HG03280 (cell line): ENCODE measurements at regions not wholly inside any gene's neighbourhood (a gene's known extent, or its start where the extent isn't known, plus 50 kb on each side); places are given as distances from the start of the nearest gene placed in this dataset.
"Not testable (repeated sequence)": the region's sequence is repeated elsewhere in the genome, so short reads cannot be mapped to it uniquely, and the experiment has no call there.

Source experiments
- ATAC-seq: cut with Tn5 transposase; IDR thresholded peaks from one replicate; pipeline ENCODE4 v1.9.1; 2021; ENCODE audit warnings: mild to moderate bottlenecking, moderate library complexity; ENCODE audit not compliant: unreplicated experiment

GRCh38 chr5:124056326-124056990 is 544.5 kb downstream of the CSNK1G3 start:
- ATAC-seq: peak; percentile 80

GRCh38 chr5:124055751-124056150 is 543.8 kb downstream of the CSNK1G3 start:
- ATAC-seq: no peak

- ATAC-seq: no peak
These were observed 542.6 kb downstream of the CSNK1G3 start for GRCh38 chr5:124054564-124054963.

GRCh38 chr5:124053340-124053739 is 541.4 kb downstream of the CSNK1G3 start:
- ATAC-seq: no peak

- no peak for ATAC-seq
These were observed 540.2 kb downstream of the CSNK1G3 start for GRCh38 chr5:124052201-124052600.

GRCh38 chr5:124050120-124050770 is 538.3 kb downstream of the CSNK1G3 start:
- ATAC-seq: no peak

- no peak for ATAC-seq
These were observed 533.4 kb downstream of the CSNK1G3 start for GRCh38 chr5:124045412-124045811.

- ATAC-seq: no peak
These were observed 532.6 kb downstream of the CSNK1G3 start for GRCh38 chr5:124044613-124045012.

GRCh38 chr5:124043456-124043855 is 531.5 kb downstream of the CSNK1G3 start:
- ATAC-seq: no peak

GRCh38 chr5:124040799-124041198 is 528.8 kb downstream of the CSNK1G3 start:
- no peak for ATAC-seq

- no peak for ATAC-seq
These were observed 527.4 kb downstream of the CSNK1G3 start for GRCh38 chr5:124039410-124039809.

GRCh38 chr5:124036786-124037185 is 524.8 kb downstream of the CSNK1G3 start:
- no peak for ATAC-seq

- ATAC-seq: peak; percentile 98
These were observed 523.0 kb downstream of the CSNK1G3 start for GRCh38 chr5:124034963-124035362.

- ATAC-seq: no peak
These were observed 522.2 kb downstream of the CSNK1G3 start for GRCh38 chr5:124034083-124034700.

- no peak for ATAC-seq
These were observed 518.1 kb downstream of the CSNK1G3 start for GRCh38 chr5:124030043-124030491.

GRCh38 chr5:124027441-124027840 is 515.5 kb downstream of the CSNK1G3 start:
- ATAC-seq: no peak

- ATAC-seq: no peak
These were observed 513.4 kb downstream of the CSNK1G3 start for GRCh38 chr5:124025306-124025845.

GRCh38 chr5:124022966-124023365 is 511.0 kb downstream of the CSNK1G3 start:
- no peak for ATAC-seq

GRCh38 chr5:124021776-124022175 is 509.8 kb downstream of the CSNK1G3 start:
- ATAC-seq: no peak

- no peak for ATAC-seq
These were observed 509.2 kb downstream of the CSNK1G3 start for GRCh38 chr5:124021066-124021641.

- not testable (repeated sequence) for ATAC-seq
These were observed 505.3 kb downstream of the CSNK1G3 start for GRCh38 chr5:124017321-124017720.
